GM12874 (cell line): ENCODE measurements at regions not wholly inside any gene's neighbourhood (a gene's known extent, or its start where the extent isn't known, plus 50 kb on each side); places are given as distances from the start of the nearest gene placed in this dataset.

Experiments used
- TF ChIP-seq, protein P1 (sequence below): IDR thresholded peaks from 2 replicates; pipeline ENCODE4 v1.5.1; 2011; ENCODE audit warnings: low read depth, mild to moderate bottlenecking, control low read depth, low read length, moderate library complexity; ENCODE audit not compliant: insufficient read depth

DNA sequence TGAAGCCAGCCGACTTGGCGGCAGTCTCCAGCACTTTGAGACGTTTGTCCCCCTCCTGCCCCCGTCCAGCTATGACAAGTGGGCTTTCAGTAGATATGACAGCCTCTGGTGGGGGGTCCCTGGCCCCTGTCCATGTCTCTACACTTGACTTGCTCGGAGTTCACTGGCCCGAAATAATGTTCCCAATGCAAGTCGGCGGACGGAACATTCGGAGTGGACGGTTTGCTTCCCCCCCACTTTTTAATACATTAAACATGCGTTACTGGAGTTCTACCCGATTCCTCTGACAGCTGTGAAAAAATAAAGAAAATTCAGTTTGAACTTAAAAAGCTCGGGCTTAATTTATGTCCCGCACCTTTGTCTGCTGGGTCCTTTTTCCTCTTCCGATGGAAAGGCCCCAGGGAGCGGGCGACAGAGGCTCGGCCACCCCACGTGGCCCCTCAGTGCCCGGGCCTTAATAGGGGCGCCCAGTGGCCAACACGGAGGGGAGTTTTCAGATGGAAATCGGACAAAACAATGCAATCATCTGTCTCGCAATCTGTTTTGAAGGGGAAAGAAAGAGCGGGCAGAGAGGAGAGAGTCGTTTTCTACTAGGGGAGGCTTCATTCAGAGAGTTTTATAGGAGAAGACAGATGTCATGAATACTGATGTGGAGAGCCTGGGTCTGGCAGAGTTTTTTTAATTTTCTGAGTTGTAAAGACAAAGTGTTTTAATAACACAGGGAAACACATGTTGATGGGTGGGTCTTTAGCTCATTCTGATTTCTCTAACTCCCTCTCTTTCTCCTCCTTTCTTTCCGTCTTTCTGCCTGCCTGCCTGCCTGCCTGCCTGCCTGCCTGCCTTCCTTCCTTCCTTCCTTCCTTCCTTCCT, 50.2 kb downstream of the SMIM38 start:
- TF ChIP-seq, protein P1, sequence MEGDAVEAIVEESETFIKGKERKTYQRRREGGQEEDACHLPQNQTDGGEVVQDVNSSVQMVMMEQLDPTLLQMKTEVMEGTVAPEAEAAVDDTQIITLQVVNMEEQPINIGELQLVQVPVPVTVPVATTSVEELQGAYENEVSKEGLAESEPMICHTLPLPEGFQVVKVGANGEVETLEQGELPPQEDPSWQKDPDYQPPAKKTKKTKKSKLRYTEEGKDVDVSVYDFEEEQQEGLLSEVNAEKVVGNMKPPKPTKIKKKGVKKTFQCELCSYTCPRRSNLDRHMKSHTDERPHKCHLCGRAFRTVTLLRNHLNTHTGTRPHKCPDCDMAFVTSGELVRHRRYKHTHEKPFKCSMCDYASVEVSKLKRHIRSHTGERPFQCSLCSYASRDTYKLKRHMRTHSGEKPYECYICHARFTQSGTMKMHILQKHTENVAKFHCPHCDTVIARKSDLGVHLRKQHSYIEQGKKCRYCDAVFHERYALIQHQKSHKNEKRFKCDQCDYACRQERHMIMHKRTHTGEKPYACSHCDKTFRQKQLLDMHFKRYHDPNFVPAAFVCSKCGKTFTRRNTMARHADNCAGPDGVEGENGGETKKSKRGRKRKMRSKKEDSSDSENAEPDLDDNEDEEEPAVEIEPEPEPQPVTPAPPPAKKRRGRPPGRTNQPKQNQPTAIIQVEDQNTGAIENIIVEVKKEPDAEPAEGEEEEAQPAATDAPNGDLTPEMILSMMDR, result no peak

DNA sequence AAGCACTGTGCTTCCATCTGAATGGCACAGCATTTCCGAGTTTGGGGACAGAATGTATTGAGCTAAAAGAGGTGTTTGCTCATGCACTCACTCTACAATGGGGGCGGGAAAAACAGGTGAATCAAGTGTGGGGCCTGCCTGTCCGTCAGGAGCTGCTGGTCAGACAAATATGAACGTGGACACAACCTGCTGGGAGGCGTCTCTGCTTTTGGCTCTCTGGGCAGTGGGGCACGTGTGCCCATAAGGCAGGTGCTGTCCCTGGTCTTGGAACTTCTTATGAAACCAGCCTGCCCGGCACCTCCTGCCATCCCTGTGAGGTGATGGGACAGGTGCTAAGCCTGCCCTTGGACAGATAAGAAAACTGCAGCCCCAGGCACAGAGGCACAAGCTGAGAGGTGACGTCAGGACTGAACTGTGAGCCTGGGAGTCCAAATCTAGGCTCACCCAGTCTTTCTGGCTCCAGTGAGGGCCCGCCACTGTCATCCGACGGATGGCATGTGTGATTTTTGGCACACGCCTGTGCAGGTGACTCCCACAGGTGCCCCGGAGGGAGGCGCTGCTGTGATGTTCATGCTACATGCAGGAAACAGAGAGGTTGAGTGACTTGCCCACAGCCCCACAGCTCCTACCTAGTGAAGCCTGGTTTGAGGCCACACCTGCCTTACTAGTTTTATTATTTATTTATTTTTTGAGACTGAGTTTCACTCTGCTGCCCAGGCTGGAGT, 51.6 kb downstream of the SMIM38 start:
- TF ChIP-seq, protein P1, result no peak

DNA sequence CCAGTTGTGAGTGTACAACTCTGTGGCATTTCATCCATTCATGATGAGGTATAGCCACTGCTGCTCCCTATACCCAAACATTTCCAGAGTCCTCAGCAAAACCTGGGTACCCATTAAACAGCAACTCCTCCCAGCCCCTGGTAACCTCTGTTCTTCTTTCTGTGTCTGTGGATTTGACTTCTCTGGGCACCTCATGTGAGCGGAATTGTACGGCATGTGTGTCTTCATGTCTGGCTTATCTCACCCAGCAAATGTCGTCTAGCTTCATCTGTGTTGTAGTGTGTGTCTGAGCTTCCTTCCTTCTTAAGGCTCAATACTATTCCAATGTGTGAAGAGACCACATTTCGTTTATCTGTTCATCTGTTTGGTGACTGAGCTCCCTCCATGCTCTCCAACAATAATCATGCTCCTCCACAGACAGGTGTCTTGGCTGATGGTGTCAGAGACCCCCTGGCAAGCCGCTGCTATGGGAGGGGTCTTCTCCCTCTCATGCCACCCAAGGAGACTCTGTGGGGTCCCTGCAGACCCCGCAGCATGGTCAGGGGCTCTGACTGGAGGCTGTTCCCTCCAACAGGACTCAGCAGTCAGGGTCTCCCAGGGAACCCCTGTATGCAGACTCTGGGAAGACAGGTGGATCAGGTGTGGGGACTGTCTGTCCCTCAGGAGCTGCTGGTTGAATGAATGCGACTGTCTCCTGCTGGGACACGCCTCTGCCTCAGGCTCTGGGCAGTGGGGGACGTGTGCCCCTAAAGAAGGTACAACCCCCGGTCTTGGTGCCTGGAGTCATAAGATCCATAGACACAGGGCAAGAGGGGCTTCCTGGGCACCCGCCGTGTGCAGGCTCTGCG, 52.7 kb downstream of the SMIM38 start:
- TF ChIP-seq, protein P1, result no peak

DNA sequence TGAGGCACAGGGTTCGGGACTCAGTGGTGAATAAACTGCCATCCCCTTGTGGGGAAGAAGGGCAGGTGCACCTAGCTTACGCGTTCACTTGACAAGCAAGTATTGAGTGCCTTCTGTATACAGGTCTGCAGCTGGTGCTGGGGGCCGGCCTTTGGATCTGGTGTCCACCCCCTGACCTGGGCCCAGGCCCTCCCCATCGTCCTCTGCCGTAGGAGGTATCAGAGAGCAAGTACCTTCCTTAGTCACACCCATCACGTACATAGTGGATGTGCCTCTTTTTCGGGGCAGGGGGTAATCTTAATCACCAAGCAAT, 53.3 kb downstream of the SMIM38 start:
- TF ChIP-seq, protein P1, result no peak

DNA sequence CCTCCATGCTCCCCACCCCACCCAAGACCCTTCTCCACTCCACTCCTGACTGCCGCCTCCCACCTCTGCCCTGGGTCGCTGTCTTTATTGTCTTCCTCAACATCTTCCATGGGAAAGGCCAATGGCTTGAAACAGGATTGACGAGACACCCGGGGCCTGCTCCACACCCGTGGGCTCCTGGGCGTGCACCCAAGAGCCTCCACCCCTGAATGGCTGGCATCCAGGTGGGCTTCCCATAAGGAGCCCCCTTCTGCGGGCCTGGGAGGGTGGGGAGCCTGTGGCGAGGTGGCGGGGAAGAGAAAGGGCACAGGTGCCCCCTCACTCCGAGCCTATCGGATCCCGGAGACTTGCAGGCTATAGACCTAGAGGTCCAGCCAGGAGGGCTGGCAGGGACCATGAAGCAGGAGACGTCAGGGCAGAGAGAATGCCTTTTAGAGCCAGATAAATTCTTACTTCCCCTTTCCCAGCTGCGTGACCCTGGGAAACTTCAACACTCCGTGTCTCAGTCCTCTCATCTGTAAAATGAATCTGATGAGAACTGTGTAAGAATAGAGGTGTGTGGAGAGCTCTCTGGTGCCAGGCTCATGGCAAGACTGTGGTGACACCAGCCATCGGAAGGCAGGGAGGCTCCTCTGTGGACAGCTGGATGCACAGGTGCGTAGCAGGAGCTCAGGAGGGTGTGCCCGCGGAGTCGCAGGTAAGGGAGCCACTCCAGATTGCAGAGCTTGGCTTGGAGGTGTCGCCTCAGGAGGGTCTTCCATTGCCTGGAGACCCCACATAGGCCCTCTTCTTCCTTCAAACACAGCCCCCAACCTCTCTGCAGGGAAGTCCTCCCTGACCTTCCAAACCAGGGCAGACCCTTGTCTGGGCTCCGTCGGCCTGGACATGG, 53.9 kb downstream of the SMIM38 start:
- TF ChIP-seq, protein P1, result no peak

DNA sequence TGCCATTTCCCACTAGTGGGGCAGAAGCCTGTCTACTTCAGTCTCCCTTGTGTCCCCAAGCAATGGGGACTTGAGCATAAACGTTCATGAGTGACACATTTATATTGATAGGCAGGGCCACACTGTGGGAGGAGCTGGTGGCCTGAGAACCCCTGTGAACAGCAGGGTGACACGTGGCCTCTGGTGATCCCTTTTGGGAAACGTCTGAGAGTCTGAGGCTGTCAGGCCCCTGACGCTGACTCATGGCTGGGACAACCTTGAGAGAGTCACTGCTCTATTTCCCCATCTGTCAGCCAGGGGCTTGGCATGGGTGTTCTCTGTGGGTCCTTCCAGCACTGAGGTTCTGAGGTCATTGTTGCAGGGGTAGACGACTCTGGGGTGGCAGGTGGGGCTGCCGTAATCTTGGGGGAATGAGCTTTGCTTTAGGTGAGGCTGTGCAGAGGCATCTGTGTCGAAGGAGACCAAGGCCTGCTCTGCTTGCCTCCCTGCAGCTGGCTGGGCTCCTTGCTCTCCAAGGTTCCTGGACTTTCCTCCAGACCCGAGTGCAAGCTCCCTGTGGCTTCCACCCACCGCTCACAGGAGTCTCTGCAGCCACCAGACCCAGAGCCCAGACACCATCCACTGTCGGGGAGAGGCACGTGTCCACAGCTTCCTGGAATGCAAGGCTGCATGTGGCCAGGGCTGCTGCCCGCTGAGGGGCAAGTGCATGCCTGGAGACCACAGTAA, 54.7 kb downstream of the SMIM38 start:
- TF ChIP-seq, protein P1, result no peak
